ENCODE measurements at regions not wholly inside any gene's neighbourhood (a gene's known extent, or its start where the extent isn't known, plus 50 kb on each side); places are given as distances from the start of the nearest gene placed in this dataset.

GRCh38 chr1:63012339-63012738, 228.4 kb downstream of the ATG4C start:
- TF ChIP-seq CTCF (conservative IDR thresholded peaks at IDR 0.05; ENCODE audit: low read length) (no peak), EZH2phosphoT487 (IDR thresholded peaks at IDR 0.05; ENCODE audit: borderline replicate concordance, low read depth, low read length) (no peak)

Measured in OCI-LY7 (cell line).